Kidney tubule cell (primary cell): ENCODE measurements at regions not wholly inside any gene's neighbourhood (a gene's known extent, or its start where the extent isn't known, plus 50 kb on each side); places are given as distances from the start of the nearest gene placed in this dataset.
A peak's percentile ranks its signal among the peaks of the same experiment; 100 is the strongest.

ENCODE experiments used
- DNase-seq: peaks from one replicate; pipeline ENCODE4 v3.0.0-alpha.2; 2018; ENCODE audit warnings: low spot score

GRCh38 chr2:60400462-60401246 lies 152.8 kb downstream of the BCL11A start:
- no peak for DNase-seq

- DNase-seq, result no peak
Observed at GRCh38 chr2:60394463-60394862, 159.0 kb downstream of the BCL11A start.

GRCh38 chr2:60391649-60392375 lies 161.6 kb downstream of the BCL11A start:
- no peak for DNase-seq

GRCh38 chr2:60391230-60391629 lies 162.2 kb downstream of the BCL11A start:
- DNase-seq, result no peak

- DNase-seq, result no peak
Observed at GRCh38 chr2:60386436-60386835, 167.0 kb downstream of the BCL11A start.

- DNase-seq, result no peak
Observed at GRCh38 chr2:60385648-60386047, 167.8 kb downstream of the BCL11A start.

- no peak for DNase-seq
Observed at GRCh38 chr2:60383401-60384143, 169.9 kb downstream of the BCL11A start.

GRCh38 chr2:60380411-60380810 lies 173.0 kb downstream of the BCL11A start:
- DNase-seq, result no peak

GRCh38 chr2:60379684-60380083 lies 173.8 kb downstream of the BCL11A start:
- DNase-seq, result no peak

GRCh38 chr2:60379216-60379615 lies 174.2 kb downstream of the BCL11A start:
- no peak for DNase-seq

GRCh38 chr2:60377825-60378224 lies 175.6 kb downstream of the BCL11A start:
- DNase-seq, result no peak

- DNase-seq, result no peak
Observed at GRCh38 chr2:60376252-60376651, 177.2 kb downstream of the BCL11A start.

- DNase-seq, result no peak
Observed at GRCh38 chr2:60371681-60372080, 181.8 kb downstream of the BCL11A start.

GRCh38 chr2:60371219-60371618 lies 182.2 kb downstream of the BCL11A start:
- no peak for DNase-seq

GRCh38 chr2:60370814-60371213 lies 182.6 kb downstream of the BCL11A start:
- DNase-seq, result no peak

GRCh38 chr2:60368456-60368855 lies 185.0 kb downstream of the BCL11A start:
- no peak for DNase-seq

- DNase-seq, result no peak
Observed at GRCh38 chr2:60366135-60366712, 187.2 kb downstream of the BCL11A start.

- peak; percentile 26 for DNase-seq
Observed at GRCh38 chr2:60365556-60365955, 187.9 kb downstream of the BCL11A start.

GRCh38 chr2:60364491-60364890 lies 189.0 kb downstream of the BCL11A start:
- DNase-seq, result no peak

- no peak for DNase-seq
Observed at GRCh38 chr2:60361498-60361897, 192.0 kb downstream of the BCL11A start.

- no peak for DNase-seq
Observed at GRCh38 chr2:60359569-60359968, 193.9 kb downstream of the BCL11A start.

GRCh38 chr2:60358476-60358875 lies 195.0 kb downstream of the BCL11A start:
- DNase-seq, result no peak
